H9 (cell line): ENCODE measurements at regions not wholly inside any gene's neighbourhood (a gene's known extent, or its start where the extent isn't known, plus 50 kb on each side); places are given as distances from the start of the nearest gene placed in this dataset.

Source experiments
- DNase-seq: peaks from one replicate; pipeline ENCODE4 v3.0.0-alpha.2; 2017
- H2AFZ ChIP-seq: one replicate; pipeline ENCODE4 v1.6.1; 2013; ENCODE audit warnings: mild to moderate bottlenecking, low read length, control low read depth, moderate library complexity
- H2AK5ac ChIP-seq: 2 replicates; pipeline ENCODE4 v1.6.1; 2013; ENCODE audit warnings: low read length, control low read depth, mixed read lengths; ENCODE audit not compliant: insufficient read length
- H2BK120ac ChIP-seq: one replicate; pipeline ENCODE4 v1.6.1; 2013; ENCODE audit warnings: low read depth, mild to moderate bottlenecking, low read length, control low read depth, inconsistent platforms; ENCODE audit not compliant: poor library complexity, severe bottlenecking
- H2BK12ac ChIP-seq: 2 replicates; pipeline ENCODE4 v1.6.1; 2013; ENCODE audit warnings: low read length, control low read depth, mixed read lengths, low read depth; ENCODE audit not compliant: insufficient read length
- H2BK15ac ChIP-seq: 2 replicates; pipeline ENCODE4 v1.6.1; 2013; ENCODE audit warnings: low read depth, low read length, control low read depth
- H2BK20ac ChIP-seq: one replicate; pipeline ENCODE4 v1.6.1; 2013; ENCODE audit warnings: low read depth, mild to moderate bottlenecking, low read length, control low read depth, inconsistent platforms; ENCODE audit not compliant: poor library complexity, severe bottlenecking
- H2BK5ac ChIP-seq: 2 replicates; pipeline ENCODE4 v1.6.1; 2013; ENCODE audit warnings: low read length, control low read depth, mixed read lengths; ENCODE audit not compliant: insufficient read length
- H3K14ac ChIP-seq: 2 replicates; pipeline ENCODE4 v1.6.1; 2013; ENCODE audit warnings: low read length, control low read depth; ENCODE audit not compliant: insufficient read depth
- H3K18ac ChIP-seq: 2 replicates; pipeline ENCODE4 v1.6.1; 2013; ENCODE audit warnings: low read depth, mild to moderate bottlenecking, mixed read lengths, low read length, control low read depth; ENCODE audit not compliant: insufficient read length
- H3K23ac ChIP-seq: 2 replicates; pipeline ENCODE4 v1.6.1; 2013; ENCODE audit warnings: low read length, control low read depth, mixed read lengths, low read depth; ENCODE audit not compliant: insufficient read length
- H3K23me2 ChIP-seq: 2 replicates; pipeline ENCODE4 v1.6.1; 2013; ENCODE audit warnings: low read depth, mild to moderate bottlenecking, mixed read lengths, low read length, control low read depth; ENCODE audit not compliant: insufficient read length, poor library complexity, severe bottlenecking
- H3K27ac ChIP-seq: 2 replicates; pipeline ENCODE4 v1.5.1; 2013; ENCODE audit warnings: low read length, control low read depth, mixed read lengths, low read depth; ENCODE audit not compliant: insufficient read length
- H3K27me3 ChIP-seq: 2 replicates; pipeline ENCODE4 v1.6.1; 2013; ENCODE audit warnings: low read length, control low read depth, inconsistent platforms; ENCODE audit not compliant: insufficient read depth
- H3K4ac ChIP-seq: 2 replicates; pipeline ENCODE4 v1.6.1; 2013; ENCODE audit warnings: low read depth, mild to moderate bottlenecking, control low read depth, inconsistent platforms, low read length, moderate library complexity
- H3K4me1 ChIP-seq: 2 replicates; pipeline ENCODE4 v1.6.1; 2013; ENCODE audit warnings: low read length, control low read depth, inconsistent platforms; ENCODE audit not compliant: insufficient read depth
- H3K4me2 ChIP-seq: 2 replicates; pipeline ENCODE4 v1.6.1; 2013; ENCODE audit warnings: low read length, control low read depth, mixed read lengths; ENCODE audit not compliant: insufficient read length, insufficient read depth
- H3K56ac ChIP-seq: 2 replicates; pipeline ENCODE4 v1.6.1; 2013; ENCODE audit warnings: low read depth, mild to moderate bottlenecking, mixed read lengths, low read length, control low read depth; ENCODE audit not compliant: insufficient read length
- H3K79me1 ChIP-seq: 2 replicates; pipeline ENCODE4 v1.6.1; 2013; ENCODE audit warnings: low read depth, mild to moderate bottlenecking, moderate library complexity, low read length, control low read depth, inconsistent platforms; ENCODE audit not compliant: insufficient read depth, poor library complexity, severe bottlenecking
- H3K79me2 ChIP-seq: 2 replicates; pipeline ENCODE4 v1.6.1; 2013; ENCODE audit warnings: low read length, control low read depth, inconsistent platforms; ENCODE audit not compliant: insufficient read depth
- H3K9ac ChIP-seq: 2 replicates; pipeline ENCODE4 v1.6.1; 2013; ENCODE audit warnings: low read length, control low read depth, mixed read lengths; ENCODE audit not compliant: insufficient read length; ENCODE audit errors: extremely low read depth
- H3K9me3 ChIP-seq: one replicate; pipeline ENCODE4 v1.6.1; 2013; ENCODE audit warnings: low read depth, low read length, inconsistent platforms; ENCODE audit not compliant: control insufficient read depth
- H3T11ph ChIP-seq: one replicate; pipeline ENCODE4 v1.6.1; 2013; ENCODE audit warnings: mild to moderate bottlenecking, low read length, control low read depth, inconsistent platforms
- H4K20me1 ChIP-seq: one replicate; pipeline ENCODE4 v1.6.1; 2013; ENCODE audit not compliant: control insufficient read depth, insufficient read length, insufficient read depth
- H4K5ac ChIP-seq: 2 replicates; pipeline ENCODE4 v1.6.1; 2013; ENCODE audit warnings: low read depth, mild to moderate bottlenecking, mixed read lengths, low read length, control low read depth; ENCODE audit not compliant: insufficient read length
- H4K8ac ChIP-seq: replicated peaks from 2 replicates; pipeline ENCODE4 v1.6.1; 2013; ENCODE audit warnings: low read length, control low read depth, mixed read lengths, low read depth; ENCODE audit not compliant: insufficient read length
- H4K91ac ChIP-seq: 2 replicates; pipeline ENCODE4 v1.6.1; 2013; ENCODE audit warnings: low read depth, mild to moderate bottlenecking, moderate library complexity, mixed read lengths, low read length, control low read depth; ENCODE audit not compliant: insufficient read length
- H3K27ac Mint-ChIP-seq, 3 experiments: 2 replicates in 2 of 3; 3 replicates in 1 of 3; pipeline ENCODE4 v1.8.0; 2020 to 2021; ENCODE audit warnings: mixed read lengths in 3 of 3, mild to moderate bottlenecking in 1 of 3, moderate library complexity in 1 of 3
- H3K27me3 Mint-ChIP-seq: 2 replicates; pipeline ENCODE4 v1.8.0; 2021; ENCODE audit warnings: low read depth, mild to moderate bottlenecking, moderate library complexity, mixed read lengths
- H3K36me3 Mint-ChIP-seq, 3 experiments: 2 replicates in 2 of 3; 3 replicates in 1 of 3; pipeline ENCODE4 v1.8.0; 2020 to 2021; ENCODE audit warnings: low read depth in 3 of 3, mixed read lengths in 3 of 3; ENCODE audit not compliant: insufficient read depth in 1 of 3
- H3K4me1 Mint-ChIP-seq, 2 experiments: 2 replicates each; pipeline ENCODE4 v1.8.0; 2020; ENCODE audit warnings: mixed read lengths in 2 of 2
- H3K4me3 Mint-ChIP-seq, 2 experiments: 2 replicates in 1 of 2; 3 replicates in 1 of 2; pipeline ENCODE4 v1.8.0; 2020 to 2021; ENCODE audit warnings: mild to moderate bottlenecking in 2 of 2, mixed read lengths in 2 of 2, moderate library complexity in 1 of 2
- H3K9me3 Mint-ChIP-seq, 2 experiments: 2 replicates in 1 of 2; 3 replicates in 1 of 2; pipeline ENCODE4 v1.8.0; 2020; ENCODE audit warnings: mild to moderate bottlenecking in 2 of 2, mixed read lengths in 2 of 2, moderate library complexity in 1 of 2
- CTCF ChIP-seq: fragments of 200-600 bp; sonication (generic); conservative IDR thresholded peaks from 3 replicates; pipeline ENCODE4 v1.8.0; 2021; ENCODE audit warnings: antibody characterized with exemption, mild to moderate bottlenecking
- WGBS: extraction: QIAGEN DNeasy Blood & Tissue Kit; methylation state at CpG from one replicate; pipeline ENCODE4 v1.1.7; 2013; ENCODE audit warnings: missing lambda C conversion rate, low lambda C conversion rate, mixed read lengths; ENCODE audit not compliant: insufficient read length; ENCODE audit errors: extremely low coverage; 5-methylcytosine and 5-hydroxymethylcytosine counted together

GRCh38 chr3:80785475-80785874 is 976.0 kb downstream of the GBE1 start:
- Histone ChIP-seq H2BK12ac (no peak overlapping the region), H3K4ac (no peak overlapping the region), H3K4me2 (no peak overlapping the region), H3K18ac (no peak overlapping the region), H2BK5ac (no peak overlapping the region), H2AFZ (no peak overlapping the region), H3K14ac (no peak overlapping the region), H3K79me2 (no peaks in the 10 kb centered on the region), H3K27me3 (no peaks in the 10 kb centered on the region), H3K9me3 (no peaks in the 10 kb centered on the region), H3K9ac (no peak overlapping the region), H3K56ac (no peak overlapping the region), H2AK5ac (no peak overlapping the region), H2BK20ac (no peak overlapping the region), H3T11ph (no peak overlapping the region), H2BK120ac (no peak overlapping the region), H4K8ac (no peak overlapping the region), H2BK15ac (no peak overlapping the region), H3K23ac (no peak overlapping the region), H3K79me1 (no peaks in the 10 kb centered on the region), H4K20me1 (no peaks in the 10 kb centered on the region), H3K23me2 (no peaks in the 10 kb centered on the region), H3K27ac (no peak overlapping the region), H4K5ac (no peak overlapping the region), H4K91ac (no peak overlapping the region), H3K4me1 (no peaks in the 10 kb centered on the region)
- Mint-ChIP-seq H3K36me3 (no peaks in the 10 kb centered on the region), H3K4me3 (no peak overlapping the region), H3K4me1 (no peaks in the 10 kb centered on the region), H3K27ac (no peak overlapping the region), H3K9me3 (no peaks in the 10 kb centered on the region), H3K27me3 (no peaks in the 10 kb centered on the region)
- WGBS = no CpG with 5 or more reads among the region's 3 CpGs
- DNase-seq = no peak
- TF ChIP-seq CTCF = peak; percentile 59
